Sciatic nerve (tissue), 2 donors: ENCODE measurements at regions not wholly inside any gene's neighbourhood (a gene's known extent, or its start where the extent isn't known, plus 50 kb on each side); places are given as distances from the start of the nearest gene placed in this dataset.
A peak's percentile ranks its signal among the peaks of the same experiment; 100 is the strongest.
"Not testable (repeated sequence)": the region's sequence is repeated elsewhere in the genome, so short reads cannot be mapped to it uniquely, and the experiment has no call there.

Experiments used
- ATAC-seq: fragments of 200-7000 bp; cut with Tn5 transposase; one replicate; pipeline ENCODE4 v1.9.1; 2020; ENCODE audit warnings: mild to moderate bottlenecking, moderate library complexity
- DNase-seq: peaks from one replicate; pipeline ENCODE4 v3.0.0-alpha.2; 2020; ENCODE audit warnings: low spot score
- intact Hi-C: fragments of 100-400 bp; cut with DNase I; formaldehyde crosslinking; loops from one replicate; pipeline ENCODE4 v1.14.2; 2022
- donor health status: DM: no; HTN: no; CAD: no.
- donor health status: DM: no; HTN: no; CAD: no.

GRCh38 chrX:13194291-13195103 is 125.4 kb downstream of the ATXN3L start:
- intact Hi-C loops: no loop called here
- ATAC-seq (no peak), DNase-seq (no peak)

- no peak for ATAC-seq
- intact Hi-C loops: no loop called here
- no peak for DNase-seq
These were observed 129.8 kb downstream of the ATXN3L start for GRCh38 chrX:13190051-13190450.

GRCh38 chrX:13189380-13189779 is 130.5 kb downstream of the ATXN3L start:
- intact Hi-C loops: no loop called here
- DNase-seq: no peak
- no peak for ATAC-seq

GRCh38 chrX:13188731-13189309 is 131.0 kb downstream of the ATXN3L start:
- intact Hi-C loops: no loop called here
- no peak for DNase-seq
- no peak for ATAC-seq

- intact Hi-C loops, DNase-seq, ATAC-seq: not testable (repeated sequence)
These were observed 133.2 kb downstream of the ATXN3L start for GRCh38 chrX:13186643-13187042.

GRCh38 chrX:13180807-13181206 is 136.4 kb upstream of the FAM9C start:
- intact Hi-C loops: no loop called here
- DNase-seq (no peak), ATAC-seq (no peak)

GRCh38 chrX:13179586-13179985 is 135.2 kb upstream of the FAM9C start:
- intact Hi-C loops: no loop called here
- DNase-seq: no peak
- ATAC-seq: no peak

- ATAC-seq (no peak), DNase-seq (no peak)
- intact Hi-C loops: no loop called here
These were observed 134.7 kb upstream of the FAM9C start for GRCh38 chrX:13179100-13179499.

GRCh38 chrX:13177921-13178566 is 133.6 kb upstream of the FAM9C start:
- ATAC-seq (peak; percentile 44), DNase-seq (no peak)
- intact Hi-C loops: no loop called here

GRCh38 chrX:13175056-13175455 is 130.6 kb upstream of the FAM9C start:
- no peak for ATAC-seq
- no peak for DNase-seq
- intact Hi-C loops: no loop called here

GRCh38 chrX:13170966-13171558 is 126.6 kb upstream of the FAM9C start:
- ATAC-seq: no peak

GRCh38 chrX:13169684-13170083 is 125.3 kb upstream of the FAM9C start:
- DNase-seq (no peak), ATAC-seq (no peak)
- intact Hi-C loops: no loop called here

More at GRCh38 chrX:13170966-13171558, 126.6 kb upstream of the FAM9C start:
- DNase-seq: no peak
- intact Hi-C loops: no loop called here

- no peak for ATAC-seq
- intact Hi-C loops: no loop called here
- DNase-seq: no peak
These were observed 123.8 kb upstream of the FAM9C start for GRCh38 chrX:13168269-13168668.

- DNase-seq (no peak), ATAC-seq (peak; percentile 86)
- intact Hi-C loops: no loop called here
These were observed 123.2 kb upstream of the FAM9C start for GRCh38 chrX:13167481-13168231.

GRCh38 chrX:13165266-13166189 is 121.1 kb upstream of the FAM9C start:
- intact Hi-C loops: no loop called here
- DNase-seq (no peak), ATAC-seq (peak; percentile 23)

GRCh38 chrX:13164611-13165010 is 120.2 kb upstream of the FAM9C start:
- DNase-seq (no peak), ATAC-seq (no peak)
- intact Hi-C loops: no loop called here

- DNase-seq (no peak), ATAC-seq (no peak)
- intact Hi-C loops: no loop called here
These were observed 118.5 kb upstream of the FAM9C start for GRCh38 chrX:13162772-13163410.

- intact Hi-C loops: no loop called here
- ATAC-seq (no peak), DNase-seq (no peak)
These were observed 115.5 kb upstream of the FAM9C start for GRCh38 chrX:13159886-13160285.
